SK-N-SH (cell line): ENCODE measurements at regions not wholly inside any gene's neighbourhood (a gene's known extent, or its start where the extent isn't known, plus 50 kb on each side); places are given as distances from the start of the nearest gene placed in this dataset.

Experiments used
- CTCF ChIA-PET: fragments of 300-600, 350-600 bp; formaldehyde crosslinking; extraction: SDS; loops from one replicate; lab custom pipeline; 2021; lab: Yijun Ruan, JAX
- POLR2A ChIA-PET: fragments of 350-600 bp; sonication (Branson Sonifier 250); formaldehyde crosslinking; extraction: SDS; loops from one replicate; lab custom pipeline; 2020; ENCODE audit warnings: antibody characterized with exemption, inconsistent platforms; lab: Yijun Ruan, JAX
- DNase-seq: peaks from one replicate; pipeline ENCODE4 v3.0.0; 2012
- H2AFZ ChIP-seq: fragments of 200-600 bp; sonication (generic); 2 replicates; pipeline ENCODE4 v1.8.1; 2016; ENCODE audit warnings: antibody characterized with exemption, mild to moderate bottlenecking, low read depth
- H3F3A ChIP-seq: fragments of 200-600 bp; sonication (generic); replicated peaks from 2 replicates; pipeline ENCODE3; 2016; ENCODE audit warnings: antibody characterized with exemption, mild to moderate bottlenecking; ENCODE audit not compliant: insufficient read depth
- H3K27ac ChIP-seq, 2 experiments: fragments of 200-500 bp in 1 of 2; fragments of 200-600 bp in 1 of 2; sonication (Bioruptor generic) in 1 of 2; sonication (generic), shearing (Covaris generic) in 1 of 2; 2 replicates each; pipeline versions ENCODE4 v1.5.1 to v1.6.1; 2014 to 2016; ENCODE audit warnings: low read depth in 2 of 2, inconsistent platforms in 1 of 2, low read length in 1 of 2, mild to moderate bottlenecking in 1 of 2, mixed read lengths in 1 of 2
- H3K27me3 ChIP-seq: fragments of 200-600 bp; sonication (generic), shearing (Covaris generic); 2 replicates; pipeline ENCODE4 v1.6.1; 2016; ENCODE audit warnings: mixed run types; ENCODE audit not compliant: insufficient read depth
- H3K36me3 ChIP-seq, 2 experiments: fragments of 200-500 bp in 1 of 2; fragments of 200-600 bp in 1 of 2; sonication (Bioruptor generic) in 1 of 2; sonication (generic) in 1 of 2; replicated peaks in 1 of 2; 2 replicates each; pipeline versions ENCODE3 to v1.5.1; 2014 to 2016; ENCODE audit warnings: low read length in 1 of 2, mild to moderate bottlenecking in 1 of 2; ENCODE audit not compliant: insufficient read depth in 2 of 2, control insufficient read depth in 1 of 2
- H3K4me1 ChIP-seq, 2 experiments: fragments of 200-500 bp in 1 of 2; fragments of 200-600 bp in 1 of 2; sonication (Bioruptor generic) in 1 of 2; sonication (generic), shearing (Covaris generic) in 1 of 2; 2 replicates each; pipeline versions ENCODE4 v1.5.1 to v1.6.1; 2014 to 2016; ENCODE audit warnings: low read depth in 1 of 2, low read length in 1 of 2, mixed run types in 1 of 2; ENCODE audit not compliant: insufficient read depth in 2 of 2, control insufficient read depth in 1 of 2
- H3K4me2 ChIP-seq: fragments of 200-600 bp; sonication (generic), shearing (Covaris generic); 2 replicates; pipeline ENCODE4 v1.6.1; 2017; ENCODE audit warnings: mixed run types
- H3K4me3 ChIP-seq, 2 experiments: fragments of 200-500 bp in 1 of 2; fragments of 200-600 bp in 1 of 2; sonication (Bioruptor generic) in 1 of 2; sonication (generic), shearing (Covaris generic) in 1 of 2; 2 replicates each; pipeline versions ENCODE4 v1.5.1 to v1.8.1; 2014 to 2016; ENCODE audit warnings: low read depth in 2 of 2, inconsistent platforms in 1 of 2, low read length in 1 of 2, mild to moderate bottlenecking in 1 of 2, mixed read lengths in 1 of 2, moderate library complexity in 1 of 2
- H3K79me2 ChIP-seq: fragments of 200-600 bp; sonication (generic); 2 replicates; pipeline ENCODE4 v1.8.1; 2017; ENCODE audit warnings: mild to moderate bottlenecking; ENCODE audit not compliant: insufficient read depth
- H3K9ac ChIP-seq: fragments of 200-600 bp; sonication (generic); 2 replicates; pipeline ENCODE4 v1.6.1; 2017; ENCODE audit warnings: mixed run types
- H3K9me2 ChIP-seq: fragments of 200-600 bp; sonication (generic); 2 replicates; pipeline ENCODE4 v1.6.1; 2017; ENCODE audit warnings: mixed run types
- H3K9me3 ChIP-seq: fragments of 200-600 bp; sonication (generic); 2 replicates; pipeline ENCODE4 v1.6.1; 2017; ENCODE audit warnings: mixed run types, mild to moderate bottlenecking, moderate library complexity
- H4K20me1 ChIP-seq: fragments of 200-600 bp; sonication (generic); 2 replicates; pipeline ENCODE4 v1.6.1; 2017; ENCODE audit warnings: mild to moderate bottlenecking, mixed run types; ENCODE audit not compliant: insufficient read depth
- CHD2 ChIP-seq: fragments of 150-350 bp; IDR thresholded peaks from 2 replicates; pipeline ENCODE4 v1.6.1; 2018; ENCODE audit warnings: low read length; ENCODE audit not compliant: partially characterized antibody
- ELF1 ChIP-seq: IDR thresholded peaks from 2 replicates; pipeline ENCODE4 v1.4.0; 2012
- EP300 ChIP-seq, 2 experiments: IDR thresholded peaks; 2 replicates each; pipeline versions ENCODE4 v1.4.0 to v1.6.1; 2012; ENCODE audit warnings: borderline replicate concordance in 1 of 2, low read depth in 1 of 2, low read length in 1 of 2
- EZH2phosphoT487 ChIP-seq: fragments of 200-600 bp; sonication (generic); IDR thresholded peaks from 2 replicates; pipeline ENCODE4 v1.6.1; 2017; ENCODE audit warnings: low read depth, mixed run types, mild to moderate bottlenecking, antibody characterized with exemption, moderate library complexity, borderline replicate concordance
- FOXJ3 ChIP-seq: sonication (generic); formaldehyde crosslinking; IDR thresholded peaks from 2 replicates; pipeline ENCODE4 v1.5.1; 2020; ENCODE audit warnings: mild to moderate bottlenecking, missing genetic modification reagents
- GATA2 ChIP-seq: sonication (generic); formaldehyde crosslinking; IDR thresholded peaks from 2 replicates; pipeline ENCODE4 v1.5.0; 2020; ENCODE audit warnings: mild to moderate bottlenecking, missing genetic modification reagents
- JUND ChIP-seq: IDR thresholded peaks from 2 replicates; pipeline ENCODE4 v1.4.0; 2012
- MEF2A ChIP-seq: IDR thresholded peaks from 2 replicates; pipeline ENCODE4 v1.4.0; 2012; ENCODE audit warnings: low read depth, borderline replicate concordance
- MXI1 ChIP-seq: IDR thresholded peaks from 2 replicates; pipeline ENCODE4 v1.6.1; 2012; ENCODE audit warnings: mild to moderate bottlenecking, low read depth, low read length, improper control_type of control experiment
- RAD21 ChIP-seq: IDR thresholded peaks from 2 replicates; pipeline ENCODE4 v1.6.1; 2012; ENCODE audit warnings: mild to moderate bottlenecking, low read length
- RCOR1 ChIP-seq: fragments of 150-350 bp; IDR thresholded peaks from 2 replicates; pipeline ENCODE4 v1.6.1; 2017; ENCODE audit warnings: antibody characterized with exemption, low read length
- RXRA ChIP-seq: IDR thresholded peaks from 2 replicates; pipeline ENCODE4 v1.4.0; 2012; ENCODE audit warnings: low read depth, mild to moderate bottlenecking, borderline replicate concordance
- SIN3A ChIP-seq: IDR thresholded peaks from 2 replicates; pipeline ENCODE4 v1.6.1; 2012; ENCODE audit warnings: low read depth, mild to moderate bottlenecking, low read length, moderate library complexity, borderline replicate concordance
- TAF1 ChIP-seq: IDR thresholded peaks from 2 replicates; pipeline ENCODE4 v1.6.1; 2012; ENCODE audit warnings: low read depth, mild to moderate bottlenecking, low read length, moderate library complexity, borderline replicate concordance
- TCF12 ChIP-seq: IDR thresholded peaks from 2 replicates; pipeline ENCODE4 v1.4.0; 2012
- TEAD4 ChIP-seq: IDR thresholded peaks from 2 replicates; pipeline ENCODE4 v1.4.0; 2012; ENCODE audit warnings: mild to moderate bottlenecking, borderline replicate concordance; ENCODE audit not compliant: insufficient read depth
- YY1 ChIP-seq: IDR thresholded peaks from 2 replicates; pipeline ENCODE4 v1.4.0; 2012; ENCODE audit warnings: low read depth, mild to moderate bottlenecking
- WGBS: methylation state at CpG from one replicate; pipeline ENCODE4 v1.1.6; 2017; ENCODE audit warnings: low lambda C conversion rate; 5-methylcytosine and 5-hydroxymethylcytosine counted together
- TF ChIP-seq, protein P1 (sequence below): fragments of 200-600 bp; sonication (generic); IDR thresholded peaks from 2 replicates; pipeline ENCODE4 v1.6.1; 2017; ENCODE audit warnings: antibody characterized with exemption, mild to moderate bottlenecking, moderate library complexity
- TF ChIP-seq, protein P2 (sequence below): IDR thresholded peaks from 2 replicates; pipeline ENCODE4 v1.4.0; 2012; ENCODE audit warnings: low read depth, borderline replicate concordance
- TF ChIP-seq, protein P3 (sequence below): IDR thresholded peaks from 2 replicates; pipeline ENCODE4 v1.4.0; 2012; ENCODE audit warnings: low read depth
- TF ChIP-seq, protein P4 (sequence below): fragments of 150-350 bp; IDR thresholded peaks from 2 replicates; pipeline ENCODE4 v1.6.1; 2017; ENCODE audit warnings: antibody characterized with exemption, low read length, low read depth, borderline replicate concordance

DNA sequence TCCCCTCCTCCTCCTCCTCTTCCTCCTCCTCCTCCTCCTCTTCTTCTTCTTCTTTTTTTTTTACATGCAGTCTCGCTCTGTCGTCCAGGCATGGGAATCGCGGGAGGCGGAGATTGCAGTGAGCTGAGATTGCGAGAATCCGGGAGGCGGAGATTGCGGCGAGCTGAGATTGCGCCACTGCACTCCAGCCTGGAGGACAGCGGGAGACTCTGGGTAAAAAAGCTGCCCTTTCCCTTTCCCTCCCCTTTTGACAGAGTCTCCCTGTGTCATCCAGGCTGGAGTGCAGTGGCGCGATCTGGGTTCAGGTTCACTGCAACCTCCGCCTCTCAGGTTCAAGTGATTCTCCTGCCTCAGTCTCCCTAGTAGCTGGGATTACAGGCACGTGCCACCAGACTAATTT lies 168.1 kb upstream of the MALRD1 start:
- 80% methylated on average over 16 of the region's 16 CpGs for WGBS

DNA sequence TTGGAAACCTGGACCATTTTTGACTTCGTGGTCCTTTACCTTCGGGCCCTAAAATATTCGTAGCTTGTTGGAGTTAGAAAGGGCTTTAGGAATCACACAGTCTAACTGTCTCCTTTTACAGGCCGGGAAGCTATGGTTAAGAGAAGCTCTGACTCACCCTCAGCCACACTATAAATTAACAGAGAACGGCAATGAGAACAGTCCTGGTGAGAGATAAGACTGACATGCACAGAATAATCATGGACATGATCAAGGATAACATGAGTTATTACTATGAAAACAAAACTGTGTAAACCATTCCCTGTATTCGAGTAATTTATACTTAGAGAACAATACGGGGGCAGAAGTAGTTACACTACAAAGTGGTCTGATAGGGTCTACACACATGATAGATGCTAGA lies 162.5 kb upstream of the MALRD1 start:
- Histone ChIP-seq H3K4me2 (no peak overlapping the region), H3F3A (no peaks in the 10 kb centered on the region), H2AFZ (no peak overlapping the region), H3K79me2 (no peaks in the 10 kb centered on the region), H3K4me1 (no peaks in the 10 kb centered on the region), H3K9me3 (no peaks in the 10 kb centered on the region), H3K27me3 (no peaks in the 10 kb centered on the region), H4K20me1 (no peaks in the 10 kb centered on the region), H3K27ac (no peak overlapping the region), H3K4me3 (no peak overlapping the region), H3K9me2 (no peaks in the 10 kb centered on the region), H3K9ac (no peak overlapping the region), H3K36me3 (no peaks in the 10 kb centered on the region)
- ChIA-PET POLR2A (no interaction called here), CTCF (interaction anchor here (0.8 kb wide), 1 partner anchor 11 kb away, joined by 3 read pairs; no protein-coding TSS in a partner anchor)
- 7% methylated on average over 7 of the region's 7 CpGs for WGBS
- peak; percentile 43 for DNase-seq
- TF ChIP-seq ELF1 (no peak), TAF1 (no peak), GATA2 (CRISPR knock-in tag) (peak; percentile 77), RAD21 (no peak), EZH2phosphoT487 (no peak), FOXJ3 (CRISPR knock-in tag) (no peak), RXRA (no peak), EP300 (IDR thresholded peaks at IDR 0.05; ENCODE audit: borderline replicate concordance in 1 of 2, low read depth in 1 of 2, low read length in 1 of 2) (peak in 1 of 2 experiments; percentile 56; a peak in 2 of 4 replicates), CHD2 (no peak), RCOR1 (peak; percentile 46; the same call in 1 of the 2 replicates), JUND (no peak), TCF12 (peak; percentile 24; the same call in 1 of the 2 replicates), TEAD4 (no peak), SIN3A (no peak), MEF2A (no peak)
- TF ChIP-seq, protein P1, sequence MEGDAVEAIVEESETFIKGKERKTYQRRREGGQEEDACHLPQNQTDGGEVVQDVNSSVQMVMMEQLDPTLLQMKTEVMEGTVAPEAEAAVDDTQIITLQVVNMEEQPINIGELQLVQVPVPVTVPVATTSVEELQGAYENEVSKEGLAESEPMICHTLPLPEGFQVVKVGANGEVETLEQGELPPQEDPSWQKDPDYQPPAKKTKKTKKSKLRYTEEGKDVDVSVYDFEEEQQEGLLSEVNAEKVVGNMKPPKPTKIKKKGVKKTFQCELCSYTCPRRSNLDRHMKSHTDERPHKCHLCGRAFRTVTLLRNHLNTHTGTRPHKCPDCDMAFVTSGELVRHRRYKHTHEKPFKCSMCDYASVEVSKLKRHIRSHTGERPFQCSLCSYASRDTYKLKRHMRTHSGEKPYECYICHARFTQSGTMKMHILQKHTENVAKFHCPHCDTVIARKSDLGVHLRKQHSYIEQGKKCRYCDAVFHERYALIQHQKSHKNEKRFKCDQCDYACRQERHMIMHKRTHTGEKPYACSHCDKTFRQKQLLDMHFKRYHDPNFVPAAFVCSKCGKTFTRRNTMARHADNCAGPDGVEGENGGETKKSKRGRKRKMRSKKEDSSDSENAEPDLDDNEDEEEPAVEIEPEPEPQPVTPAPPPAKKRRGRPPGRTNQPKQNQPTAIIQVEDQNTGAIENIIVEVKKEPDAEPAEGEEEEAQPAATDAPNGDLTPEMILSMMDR = no peak
- TF ChIP-seq, protein P2, sequence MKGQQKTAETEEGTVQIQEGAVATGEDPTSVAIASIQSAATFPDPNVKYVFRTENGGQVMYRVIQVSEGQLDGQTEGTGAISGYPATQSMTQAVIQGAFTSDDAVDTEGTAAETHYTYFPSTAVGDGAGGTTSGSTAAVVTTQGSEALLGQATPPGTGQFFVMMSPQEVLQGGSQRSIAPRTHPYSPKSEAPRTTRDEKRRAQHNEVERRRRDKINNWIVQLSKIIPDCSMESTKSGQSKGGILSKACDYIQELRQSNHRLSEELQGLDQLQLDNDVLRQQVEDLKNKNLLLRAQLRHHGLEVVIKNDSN = no peak
- TF ChIP-seq, protein P3, sequence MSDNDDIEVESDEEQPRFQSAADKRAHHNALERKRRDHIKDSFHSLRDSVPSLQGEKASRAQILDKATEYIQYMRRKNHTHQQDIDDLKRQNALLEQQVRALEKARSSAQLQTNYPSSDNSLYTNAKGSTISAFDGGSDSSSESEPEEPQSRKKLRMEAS = no peak
- TF ChIP-seq, protein P4, sequence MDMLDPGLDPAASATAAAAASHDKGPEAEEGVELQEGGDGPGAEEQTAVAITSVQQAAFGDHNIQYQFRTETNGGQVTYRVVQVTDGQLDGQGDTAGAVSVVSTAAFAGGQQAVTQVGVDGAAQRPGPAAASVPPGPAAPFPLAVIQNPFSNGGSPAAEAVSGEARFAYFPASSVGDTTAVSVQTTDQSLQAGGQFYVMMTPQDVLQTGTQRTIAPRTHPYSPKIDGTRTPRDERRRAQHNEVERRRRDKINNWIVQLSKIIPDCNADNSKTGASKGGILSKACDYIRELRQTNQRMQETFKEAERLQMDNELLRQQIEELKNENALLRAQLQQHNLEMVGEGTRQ = no peak

More for the DNA sequence above, 168.1 kb upstream of the MALRD1 start:
- Histone ChIP-seq H3K36me3 (no peaks in the 10 kb centered on the region), H3K27me3 (no peaks in the 10 kb centered on the region), H3K9me2 (no peaks in the 10 kb centered on the region), H3K4me2 (no peak overlapping the region), H3K27ac (no peak overlapping the region), H3K9ac (no peak overlapping the region), H3K4me3 (no peak overlapping the region), H3K9me3 (no peaks in the 10 kb centered on the region), H2AFZ (no peak overlapping the region), H3K79me2 (no peaks in the 10 kb centered on the region)
- CTCF ChIA-PET = interaction anchor here (0.6 kb wide), 1 partner anchor 607 kb away, joined by 3 read pairs; no protein-coding TSS in a partner anchor
- DNase-seq = no peak
- POLR2A ChIA-PET = no interaction called here
- no peak for TF ChIP-seq EP300 (IDR thresholded peaks at IDR 0.05; ENCODE audit: borderline replicate concordance in 1 of 2, low read depth in 1 of 2, low read length in 1 of 2)
- TF ChIP-seq MXI1 = no peak
- TF ChIP-seq TAF1 = no peak
- TF ChIP-seq, protein P4 = no peak
- TF ChIP-seq TCF12 = no peak
- no peak for TF ChIP-seq FOXJ3 (CRISPR knock-in tag)
- TF ChIP-seq GATA2 (CRISPR knock-in tag) = no peak
- TF ChIP-seq RXRA = no peak
- TF ChIP-seq YY1 = no peak
- TF ChIP-seq, protein P3 = no peak
- TF ChIP-seq, all 33 proteins: peak for 0
- H3F3A ChIP-seq = no peaks in the 10 kb centered on the region
- no peaks in the 10 kb centered on the region for H4K20me1 ChIP-seq
- H3K4me1 ChIP-seq = no peaks in the 10 kb centered on the region
